ENCODE measurements at regions not wholly inside any gene's neighbourhood (a gene's known extent, or its start where the extent isn't known, plus 50 kb on each side); places are given as distances from the start of the nearest gene placed in this dataset.

DNA sequence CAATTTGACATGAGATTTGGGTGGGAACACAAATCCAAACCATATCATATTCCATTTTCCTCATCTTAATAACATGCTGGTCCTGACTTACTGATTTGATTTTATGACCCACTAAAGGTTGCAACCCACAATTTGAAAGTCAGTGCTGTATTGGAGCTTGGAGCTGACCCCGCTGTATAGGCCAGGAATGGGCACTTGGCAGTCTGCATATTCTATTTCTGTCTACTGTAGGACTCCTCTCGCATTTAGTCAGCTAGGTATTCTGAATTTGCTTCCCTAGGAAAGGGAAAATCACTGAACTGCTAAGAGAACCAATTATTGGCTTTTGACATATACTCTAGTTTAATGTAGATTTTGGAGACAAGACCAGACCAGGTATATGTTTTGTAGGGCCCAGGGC lies 157.0 kb downstream of the MFSD1 start:
- TF ChIP-seq TOX (CRISPR knock-in tag; IDR thresholded peaks at IDR 0.05; ENCODE audit: borderline replicate concordance) (no peak), OSR1 (CRISPR knock-in tag; IDR thresholded peaks at IDR 0.05) (no peak), CREB5 (CRISPR knock-in tag; IDR thresholded peaks at IDR 0.05; ENCODE audit: low read depth) (no peak), ARNTL (CRISPR knock-in tag; IDR thresholded peaks at IDR 0.05; ENCODE audit: borderline replicate concordance, low read depth) (no peak), RARB (CRISPR knock-in tag; IDR thresholded peaks at IDR 0.05) (no peak), CSRNP3 (CRISPR knock-in tag; IDR thresholded peaks at IDR 0.05) (no peak), PATZ1 (CRISPR knock-in tag; IDR thresholded peaks at IDR 0.05; ENCODE audit: borderline replicate concordance) (no peak), SNAI2 (CRISPR knock-in tag; IDR thresholded peaks at IDR 0.05) (no peak), ZNF70 (CRISPR knock-in tag; IDR thresholded peaks at IDR 0.05) (no peak)

Data from SK-N-SH treated with all-trans-retinoic acid at 6 μM for 48 hours (cell line).